Activated CD8-positive, alpha-beta T cell treated with anti-CD3 and anti-CD28 coated beads, Interleukin-2, amount 10 ng/mL, durations not matched to agents 7 days and 5 days (primary cell): ENCODE measurements at regions not wholly inside any gene's neighbourhood (a gene's known extent, or its start where the extent isn't known, plus 50 kb on each side); places are given as distances from the start of the nearest gene placed in this dataset.
"Not testable (repeated sequence)": the region's sequence is repeated elsewhere in the genome, so short reads cannot be mapped to it uniquely, and the experiment has no call there.

Source experiments
- ATAC-seq: fragments of 150-1000 bp; cut with Tn5 transposase; one replicate; pipeline ENCODE4 v1.10.0; 2021; ENCODE audit warnings: moderate library complexity
- CTCF ChIA-PET: fragments of 350-600 bp; sonication (Branson Sonifier 250); formaldehyde crosslinking; loops from one replicate; lab custom pipeline; 2021; ENCODE audit warnings: antibody characterized with exemption; lab: Charles Lee
- POLR2A ChIA-PET: fragments of 350-600 bp; sonication (Branson Sonifier 250); formaldehyde crosslinking; loops from one replicate; lab custom pipeline; 2021; ENCODE audit warnings: antibody characterized with exemption; lab: Charles Lee
- DNase-seq: peaks from one replicate; pipeline ENCODE4 v3.0.0-alpha.2; 2020
- H3K27ac Mint-ChIP-seq: one replicate; pipeline ENCODE4 v1.8.0; 2021; ENCODE audit warnings: mild to moderate bottlenecking, mixed read lengths
- H3K27me3 Mint-ChIP-seq: one replicate; pipeline ENCODE4 v1.8.0; 2021; ENCODE audit warnings: low read depth, mixed read lengths
- H3K36me3 Mint-ChIP-seq: one replicate; pipeline ENCODE4 v1.8.0; 2021; ENCODE audit warnings: low read depth, mixed read lengths
- H3K4me1 Mint-ChIP-seq: one replicate; pipeline ENCODE4 v1.8.0; 2021; ENCODE audit warnings: low read depth, mixed read lengths
- H3K4me3 Mint-ChIP-seq: one replicate; pipeline ENCODE4 v1.8.0; 2021; ENCODE audit warnings: mild to moderate bottlenecking, mixed read lengths
- H3K9me3 Mint-ChIP-seq: one replicate; pipeline ENCODE4 v1.8.0; 2022; ENCODE audit warnings: mixed read lengths; ENCODE audit not compliant: insufficient read depth

- Mint-ChIP-seq H3K9me3 (no peaks in the 10 kb centered on the region), H3K27me3 (peaks cover 3% of the 10 kb centered on the region), H3K36me3 (no peaks in the 10 kb centered on the region), H3K27ac (no peak overlapping the region), H3K4me1 (no peaks in the 10 kb centered on the region), H3K4me3 (no peak overlapping the region)
- ChIA-PET CTCF (no interaction called here), POLR2A (no interaction called here)
- ATAC-seq (no peak), DNase-seq (no peak)
Measured at GRCh38 chr6:138671351-138671750, 102.2 kb upstream of the CCDC28A start.

- ChIA-PET POLR2A (no interaction called here), CTCF (interaction anchor here (0.9 to 1.5 kb wide), 2 partner anchors 18 to 93 kb away, joined by 3 to 6 read pairs; no protein-coding TSS in a partner anchor)
- Mint-ChIP-seq H3K9me3 (no peaks in the 10 kb centered on the region), H3K27ac (no peak overlapping the region), H3K4me1 (no peaks in the 10 kb centered on the region), H3K4me3 (no peak overlapping the region), H3K36me3 (no peaks in the 10 kb centered on the region), H3K27me3 (peaks cover 3% of the 10 kb centered on the region)
- ATAC-seq (no peak), DNase-seq (no peak)
Measured at GRCh38 chr6:138673346-138674014, 100.1 kb upstream of the CCDC28A start.

- POLR2A ChIA-PET, H3K36me3 Mint-ChIP-seq, DNase-seq, ATAC-seq, H3K9me3 Mint-ChIP-seq, H3K27me3 Mint-ChIP-seq, H3K4me3 Mint-ChIP-seq, H3K27ac Mint-ChIP-seq, H3K4me1 Mint-ChIP-seq: not testable (repeated sequence)
- CTCF ChIA-PET, result interaction anchor here (0.9 kb wide), 1 partner anchor 92 kb away, joined by 3 read pairs; no protein-coding TSS in a partner anchor
Measured at GRCh38 chr6:138674444-138674843, 99.1 kb upstream of the CCDC28A start.

- no peaks in the 10 kb centered on the region for H3K9me3 Mint-ChIP-seq
- ATAC-seq, result no peak
- CTCF ChIA-PET, result no interaction called here
- H3K4me1 Mint-ChIP-seq, result no peaks in the 10 kb centered on the region
- H3K4me3 Mint-ChIP-seq, result no peak overlapping the region
- no peaks in the 10 kb centered on the region for H3K36me3 Mint-ChIP-seq
- peaks cover 2% of the 10 kb centered on the region for H3K27me3 Mint-ChIP-seq
- no peak overlapping the region for H3K27ac Mint-ChIP-seq
- no peak for DNase-seq
- POLR2A ChIA-PET, result no interaction called here
Measured at GRCh38 chr6:138677538-138677937, 96.0 kb upstream of the CCDC28A start.

GRCh38 chr6:138678168-138678567 is 95.4 kb upstream of the CCDC28A start:
- no peaks in the 10 kb centered on the region for H3K9me3 Mint-ChIP-seq
- H3K36me3 Mint-ChIP-seq, result no peaks in the 10 kb centered on the region
- ChIA-PET CTCF (interaction anchor here (1.3 kb wide), 1 partner anchor 38 kb away, joined by 3 read pairs; no protein-coding TSS in a partner anchor), POLR2A (no interaction called here)
- no peak overlapping the region for H3K4me3 Mint-ChIP-seq
- ATAC-seq, result no peak
- H3K27me3 Mint-ChIP-seq, result peaks cover 2% of the 10 kb centered on the region
- no peaks in the 10 kb centered on the region for H3K4me1 Mint-ChIP-seq
- no peak for DNase-seq
- H3K27ac Mint-ChIP-seq, result no peak overlapping the region

GRCh38 chr6:138680085-138680484 is 93.5 kb upstream of the CCDC28A start:
- H3K36me3 Mint-ChIP-seq, result no peaks in the 10 kb centered on the region
- CTCF ChIA-PET, result interaction anchor here (1.3 kb wide), 1 partner anchor 11 kb away, joined by 3 read pairs; no protein-coding TSS in a partner anchor

GRCh38 chr6:138681627-138682026 is 91.9 kb upstream of the CCDC28A start:
- CTCF ChIA-PET, result interaction anchor here (1.7 kb wide), 1 partner anchor 11 kb away, joined by 5 read pairs; no protein-coding TSS in a partner anchor

More at GRCh38 chr6:138680085-138680484, 93.5 kb upstream of the CCDC28A start:
- H3K9me3 Mint-ChIP-seq, result no peaks in the 10 kb centered on the region
- POLR2A ChIA-PET, result no interaction called here
- peaks cover 2% of the 10 kb centered on the region for H3K27me3 Mint-ChIP-seq
- H3K4me1 Mint-ChIP-seq, result no peaks in the 10 kb centered on the region
- no peak overlapping the region for H3K4me3 Mint-ChIP-seq
- no peak for DNase-seq
- H3K27ac Mint-ChIP-seq, result no peak overlapping the region
- no peak for ATAC-seq

GRCh38 chr6:138682704-138683527 is 90.7 kb upstream of the CCDC28A start:
- ChIA-PET CTCF (interaction anchor here (1.6 kb wide), 1 partner anchor 9 kb away, joined by 3 read pairs; no protein-coding TSS in a partner anchor), POLR2A (no interaction called here)
- no peaks in the 10 kb centered on the region for H3K36me3 Mint-ChIP-seq
- peaks cover 2% of the 10 kb centered on the region for H3K27me3 Mint-ChIP-seq
- ATAC-seq (no peak), DNase-seq (no peak)
- no peaks in the 10 kb centered on the region for H3K9me3 Mint-ChIP-seq
- H3K4me1 Mint-ChIP-seq, result no peaks in the 10 kb centered on the region
- H3K27ac Mint-ChIP-seq, result no peak overlapping the region
- no peak overlapping the region for H3K4me3 Mint-ChIP-seq

More at GRCh38 chr6:138681627-138682026, 91.9 kb upstream of the CCDC28A start:
- Mint-ChIP-seq H3K4me3 (no peak overlapping the region), H3K27ac (no peak overlapping the region), H3K27me3 (peaks cover 2% of the 10 kb centered on the region), H3K4me1 (no peaks in the 10 kb centered on the region), H3K9me3 (no peaks in the 10 kb centered on the region), H3K36me3 (no peaks in the 10 kb centered on the region)
- POLR2A ChIA-PET, result no interaction called here
- ATAC-seq (no peak), DNase-seq (no peak)

- no peak for DNase-seq
- ChIA-PET CTCF (interaction anchor here (0.9 kb wide), 1 partner anchor 32 kb away, joined by 3 read pairs; no protein-coding TSS in a partner anchor), POLR2A (no interaction called here)
- Mint-ChIP-seq H3K4me3 (no peak overlapping the region), H3K36me3 (no peaks in the 10 kb centered on the region), H3K27me3 (no peaks in the 10 kb centered on the region), H3K27ac (no peak overlapping the region), H3K4me1 (no peaks in the 10 kb centered on the region), H3K9me3 (no peaks in the 10 kb centered on the region)
- ATAC-seq, result no peak
Measured at GRCh38 chr6:138685257-138685656, 88.3 kb upstream of the CCDC28A start.

- ATAC-seq (no peak), DNase-seq (no peak)
- Mint-ChIP-seq H3K27ac (no peak overlapping the region), H3K4me3 (no peak overlapping the region), H3K4me1 (no peaks in the 10 kb centered on the region), H3K27me3 (peaks cover 2% of the 10 kb centered on the region), H3K36me3 (no peaks in the 10 kb centered on the region), H3K9me3 (no peaks in the 10 kb centered on the region)
- POLR2A ChIA-PET, result no interaction called here
- CTCF ChIA-PET, result interaction anchor here (0.9 kb wide), 1 partner anchor 32 kb away, joined by 3 read pairs; no protein-coding TSS in a partner anchor
Measured at GRCh38 chr6:138685781-138686180, 87.8 kb upstream of the CCDC28A start.

- Mint-ChIP-seq H3K36me3 (no peaks in the 10 kb centered on the region), H3K4me1 (peaks cover 6% of the 10 kb centered on the region), H3K9me3 (no peaks in the 10 kb centered on the region), H3K27me3 (peaks cover 15% of the 10 kb centered on the region), H3K27ac (no peak overlapping the region), H3K4me3 (no peak overlapping the region)
- CTCF ChIA-PET, result interaction anchor here (0.7 kb wide), 1 partner anchor 75 kb away, joined by 4 read pairs; no protein-coding TSS in a partner anchor
- ATAC-seq (no peak), DNase-seq (no peak)
- POLR2A ChIA-PET, result no interaction called here
Measured at GRCh38 chr6:138688580-138688979, 85.0 kb upstream of the CCDC28A start.
